ENCODE measurements at regions not wholly inside any gene's neighbourhood (a gene's known extent, or its start where the extent isn't known, plus 50 kb on each side); places are given as distances from the start of the nearest gene placed in this dataset.

- DNase-seq: no peak
Observed at GRCh38 chr9:108133101-108133500, 643.5 kb upstream of the KLF4 start.

DNA sequence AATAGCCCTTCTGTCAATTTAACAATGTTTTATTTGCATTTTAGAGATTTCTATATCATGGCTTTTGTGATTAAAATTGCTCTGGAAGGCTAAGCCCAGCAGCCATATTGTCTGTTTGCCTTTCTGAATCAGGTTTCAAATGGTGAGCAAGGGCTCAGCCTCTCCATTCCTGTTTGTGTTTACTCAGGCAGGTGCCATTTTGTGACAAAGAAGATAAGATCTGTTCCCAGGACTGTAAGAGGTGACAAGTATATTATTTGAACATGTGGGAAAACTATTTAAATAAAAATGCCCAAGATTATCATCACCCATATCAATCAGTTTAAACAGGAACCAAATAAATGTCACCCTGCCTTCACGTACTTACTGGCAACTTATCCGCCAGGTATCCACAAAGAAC lies 641.3 kb upstream of the KLF4 start:
- DNase-seq: no peak

DNA sequence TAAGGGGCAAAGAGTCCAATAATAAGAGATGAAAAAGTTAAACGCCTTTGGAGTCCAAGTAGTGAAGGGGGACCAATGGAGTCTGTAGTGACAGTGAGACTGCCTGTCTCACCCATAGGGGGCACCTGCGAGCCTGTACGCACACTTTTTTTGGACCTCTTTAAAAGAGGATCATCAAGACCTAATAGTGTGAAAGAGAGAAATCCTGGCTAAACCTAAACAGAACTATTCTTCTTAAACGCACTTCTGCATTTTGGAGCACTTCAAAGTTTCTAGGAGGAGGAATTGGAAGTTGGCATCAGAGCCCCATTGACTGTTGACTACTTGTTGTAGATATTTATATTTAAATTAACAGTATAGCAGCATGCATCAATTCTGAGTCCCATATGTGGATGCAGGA lies 636.1 kb upstream of the KLF4 start:
- no peak for DNase-seq

GRCh38 chr9:108119530-108120113 lies 630.1 kb upstream of the KLF4 start:
- no peak for DNase-seq

DNA sequence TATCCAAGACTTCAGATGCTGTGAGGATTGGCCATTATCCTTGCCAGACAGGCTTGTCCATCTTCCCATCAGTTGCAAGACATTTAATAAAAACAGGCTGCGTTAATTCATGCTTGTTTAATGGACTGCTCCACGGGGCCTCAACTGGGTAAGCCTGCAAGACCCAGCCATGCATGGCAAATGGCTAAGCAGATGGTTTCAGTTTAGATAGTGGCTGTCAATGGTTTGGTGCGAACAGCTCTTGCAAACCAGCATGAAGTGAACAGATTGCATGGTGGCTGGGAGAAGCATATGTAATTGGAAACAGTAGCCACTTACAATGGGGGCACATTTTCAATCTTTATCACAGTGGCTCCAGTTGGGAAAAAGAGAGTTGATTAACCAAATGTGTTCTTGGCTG lies 628.2 kb upstream of the KLF4 start:
- peak; percentile 61 for DNase-seq

DNA sequence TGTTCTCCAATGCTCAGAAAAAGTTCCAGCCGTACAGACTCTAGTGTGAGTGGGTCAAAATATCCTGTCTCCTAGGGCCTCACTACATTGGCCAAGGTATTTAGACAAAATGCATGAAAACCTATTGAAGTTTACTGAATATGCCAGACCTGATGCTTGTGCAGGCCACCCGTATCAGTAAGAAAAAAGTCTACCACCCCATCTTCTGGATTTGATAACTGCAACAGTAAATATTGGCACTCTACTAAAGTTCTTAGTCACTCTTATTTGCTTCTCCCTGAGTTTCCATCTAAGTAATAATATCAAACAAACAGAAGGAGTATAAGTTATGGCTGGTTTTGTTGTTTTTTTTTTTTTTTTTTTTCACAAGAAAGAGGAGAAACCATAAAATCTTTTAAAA lies 627.7 kb upstream of the KLF4 start:
- DNase-seq: no peak

- peak; percentile 62 for DNase-seq
Observed at GRCh38 chr9:108113596-108113995, 624.0 kb upstream of the KLF4 start.

GRCh38 chr9:108109927-108110690 lies 620.5 kb upstream of the KLF4 start:
- DNase-seq: peak; percentile 49

DNA sequence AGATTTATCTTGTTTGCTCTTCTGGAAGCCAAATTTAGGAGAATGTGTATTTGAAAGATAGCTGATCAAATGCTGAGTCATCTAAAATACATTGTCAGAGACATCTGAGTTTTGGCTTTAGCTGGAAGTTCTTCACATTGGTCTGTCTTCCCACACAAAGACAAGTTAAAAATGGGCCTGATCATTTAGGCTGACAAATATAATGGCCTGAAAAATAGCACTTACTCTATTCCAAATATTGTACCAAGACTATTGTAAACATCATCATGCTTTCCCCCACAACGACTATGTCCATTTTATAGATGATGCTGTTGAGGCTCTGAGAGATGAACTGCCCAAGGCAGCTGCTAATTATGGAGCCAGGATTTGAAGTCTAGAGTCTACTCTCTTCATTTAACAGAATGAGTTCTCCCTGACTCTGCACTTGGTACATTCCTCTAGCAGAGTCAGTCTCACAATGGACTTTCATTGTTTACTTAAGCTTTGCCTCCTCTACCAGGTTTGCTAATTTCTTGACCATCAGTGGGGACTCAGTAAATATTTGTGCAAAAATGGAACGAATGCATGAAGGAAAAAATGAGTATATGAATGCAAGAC lies 619.4 kb upstream of the KLF4 start:
- DNase-seq: peak; percentile 80

DNA sequence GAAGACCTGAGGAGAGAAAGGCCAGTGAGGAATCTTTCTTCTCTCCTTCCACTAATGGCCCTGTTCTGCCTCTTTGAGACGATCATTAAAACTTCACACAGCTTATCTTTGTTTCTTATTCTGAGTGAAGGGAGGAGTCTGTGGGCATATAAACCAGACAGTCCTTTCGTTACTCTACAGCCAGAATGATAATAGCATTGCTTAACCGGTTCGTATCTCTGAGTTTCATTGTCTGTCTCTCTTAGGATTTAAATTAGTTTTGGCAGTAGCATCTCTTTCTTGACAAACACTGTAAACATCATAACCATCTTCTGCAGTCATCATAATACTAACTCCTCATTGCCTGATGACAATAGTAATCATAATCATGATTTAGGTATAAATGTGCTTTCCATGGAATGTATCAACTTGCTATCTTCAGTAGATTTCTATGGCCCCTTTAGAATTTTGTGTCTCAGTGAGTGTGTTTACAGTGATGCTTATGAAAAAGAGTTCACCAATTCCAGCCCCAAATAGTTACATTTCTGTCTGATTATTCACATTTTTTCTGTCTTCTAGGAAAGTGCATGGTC lies 618.8 kb upstream of the KLF4 start:
- DNase-seq: no peak

DNA sequence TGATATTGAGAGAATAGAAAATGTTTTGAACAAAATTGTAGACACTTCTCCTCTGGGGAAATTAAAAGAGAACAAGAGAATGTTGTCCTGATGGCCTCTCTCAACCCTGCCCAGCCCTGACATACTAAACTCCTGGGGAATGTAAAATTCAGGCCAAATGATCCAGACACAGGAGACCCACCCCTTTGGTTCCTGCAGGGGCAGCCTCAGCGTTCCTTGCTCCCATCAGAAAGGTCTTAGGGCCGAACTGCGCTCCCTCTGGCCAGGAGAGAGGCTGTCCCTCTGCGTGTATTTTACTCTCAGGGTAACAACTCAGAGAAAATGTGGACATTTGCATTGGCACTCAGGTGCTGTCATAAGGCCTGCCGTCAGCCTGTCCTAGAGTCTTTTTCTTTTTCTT lies 616.3 kb upstream of the KLF4 start:
- DNase-seq: no peak

DNA sequence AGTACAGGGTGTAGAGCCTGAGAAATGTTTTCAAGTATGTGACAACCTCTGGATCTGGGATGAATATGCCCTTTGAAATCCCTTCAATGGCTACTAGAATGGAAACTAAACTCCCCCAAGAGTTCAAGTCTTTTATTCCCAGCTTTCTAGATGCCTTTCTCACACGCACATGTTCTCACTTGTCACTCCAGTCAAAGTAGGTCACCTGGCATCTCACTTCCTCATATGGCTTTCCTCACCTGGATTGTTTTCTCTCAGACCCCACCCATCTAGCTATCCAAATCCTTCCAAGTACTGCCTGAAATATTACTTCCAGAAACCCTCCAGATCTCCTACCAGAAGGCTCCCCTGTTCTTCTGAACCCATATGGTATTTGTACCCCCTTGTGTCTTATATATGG lies 615.4 kb upstream of the KLF4 start:
- no peak for DNase-seq

DNA sequence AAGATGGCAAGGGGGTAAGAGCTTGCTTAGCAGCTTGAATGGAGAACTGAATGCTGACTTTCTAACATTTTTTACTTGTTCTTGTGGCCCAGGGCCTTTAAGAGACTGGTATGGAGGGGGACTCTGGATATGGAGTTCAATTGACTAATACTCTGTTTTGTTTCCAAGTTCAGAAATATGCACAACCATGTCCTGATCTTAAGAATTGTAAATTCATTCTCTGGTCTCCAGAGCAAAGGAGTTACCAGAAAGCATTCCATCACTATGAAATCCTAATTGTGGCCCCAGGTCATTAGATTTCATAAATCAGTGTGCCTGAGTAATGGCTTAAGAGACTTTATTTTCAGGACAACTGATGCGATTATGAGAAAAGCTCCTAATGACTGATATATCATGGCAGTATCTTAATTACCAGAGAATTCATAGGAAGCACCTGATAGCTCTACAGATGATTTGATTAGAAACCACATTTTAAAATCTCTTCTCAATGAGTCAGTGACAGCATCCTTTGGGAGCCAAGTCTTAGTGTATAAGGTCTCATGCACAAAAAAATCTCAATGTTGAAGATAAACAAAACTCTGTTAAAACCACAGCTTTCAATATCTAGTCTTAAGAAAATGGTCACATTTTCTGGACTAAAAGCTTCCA lies 613.6 kb upstream of the KLF4 start:
- peak; percentile 42 for DNase-seq

DNA sequence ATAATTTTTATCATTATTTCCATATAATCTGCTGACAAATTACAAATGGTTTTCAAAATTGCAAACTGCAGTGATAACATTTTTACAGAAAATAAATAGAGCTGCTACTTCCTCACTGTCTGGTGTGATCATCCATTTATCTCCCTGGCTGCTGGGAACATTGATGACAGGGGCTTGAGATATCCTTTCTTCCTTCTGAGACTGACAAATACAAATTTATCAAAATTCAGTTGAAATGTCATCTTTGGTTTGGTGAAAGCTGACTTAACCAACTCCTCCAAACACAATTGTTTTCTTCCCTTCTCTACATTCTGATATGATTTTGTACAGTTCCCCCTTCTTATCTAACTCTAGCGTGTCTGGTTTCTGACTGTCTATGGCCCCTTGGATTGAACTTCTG lies 611.8 kb upstream of the KLF4 start:
- DNase-seq: no peak

DNA sequence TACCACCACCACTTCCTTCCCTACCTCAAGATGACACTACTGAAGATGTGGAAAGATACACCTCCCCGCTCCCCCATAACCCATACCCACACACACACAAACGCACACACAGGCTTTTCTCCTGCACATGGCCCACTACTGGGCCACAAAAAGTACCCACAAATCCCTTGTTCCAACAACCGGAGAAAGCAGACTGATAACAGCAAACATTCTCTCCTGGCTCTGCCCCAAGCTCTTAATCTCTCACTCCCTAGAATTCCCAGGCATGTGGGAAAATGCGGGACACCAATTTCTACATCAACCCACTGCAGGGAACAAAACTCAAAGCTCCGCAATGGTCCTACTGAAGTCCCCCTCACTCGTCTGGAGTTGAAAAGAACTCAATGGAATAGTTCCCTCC lies 611.0 kb upstream of the KLF4 start:
- no peak for DNase-seq

DNA sequence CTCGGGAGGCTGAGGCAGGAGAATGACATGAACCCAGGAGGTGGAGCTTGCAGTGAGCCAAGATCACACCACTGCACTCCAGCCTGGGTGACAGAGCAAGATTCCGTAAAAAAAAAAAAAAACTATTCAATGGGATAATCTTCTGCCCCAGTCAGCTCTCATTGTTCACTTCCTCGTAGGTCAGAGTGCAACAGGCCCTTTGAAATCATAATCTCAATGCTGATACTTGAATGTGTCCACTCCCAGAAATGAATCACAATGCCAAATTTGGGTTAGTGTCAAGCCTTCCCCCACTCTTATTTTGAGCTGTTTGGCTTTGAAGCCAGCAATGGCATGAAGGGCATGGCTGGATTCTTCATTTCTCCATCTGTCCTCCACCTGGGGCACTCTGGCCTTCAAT lies 610.3 kb upstream of the KLF4 start:
- no peak for DNase-seq

DNA sequence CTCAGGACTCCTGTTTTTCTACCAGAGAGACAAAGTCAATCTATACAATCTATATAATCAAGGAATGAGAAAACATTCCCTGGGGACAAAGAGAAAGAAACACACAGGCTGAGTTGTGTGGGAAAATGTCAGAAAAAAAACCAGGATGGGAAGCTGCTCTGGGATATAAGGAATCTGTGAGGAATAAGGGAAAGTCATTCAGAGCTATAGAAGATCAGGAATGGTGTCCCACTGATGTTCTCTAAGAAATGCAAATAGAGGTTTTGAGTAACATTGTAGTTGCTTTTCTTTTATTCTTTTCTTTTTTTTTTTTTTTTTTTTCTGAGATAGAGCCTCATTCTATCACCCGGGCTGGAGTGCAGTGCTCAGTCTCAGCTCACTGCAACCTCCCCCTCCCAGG lies 605.9 kb upstream of the KLF4 start:
- no peak for DNase-seq

DNA sequence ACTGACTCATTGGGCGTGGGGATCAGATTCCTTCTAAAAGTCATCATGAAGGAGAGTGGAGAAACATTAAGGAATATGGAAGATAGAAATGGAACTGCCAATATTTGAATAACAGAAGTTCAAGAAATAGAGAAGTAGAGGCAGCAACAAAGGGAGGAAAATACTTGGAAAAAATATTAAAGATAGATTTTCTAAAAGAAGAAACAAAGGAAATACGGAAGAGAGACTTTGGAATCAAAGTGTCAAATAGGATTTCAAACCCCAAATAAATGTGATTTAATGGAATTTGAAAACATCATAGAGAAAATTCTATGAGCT lies 605.1 kb upstream of the KLF4 start:
- no peak for DNase-seq

DNA sequence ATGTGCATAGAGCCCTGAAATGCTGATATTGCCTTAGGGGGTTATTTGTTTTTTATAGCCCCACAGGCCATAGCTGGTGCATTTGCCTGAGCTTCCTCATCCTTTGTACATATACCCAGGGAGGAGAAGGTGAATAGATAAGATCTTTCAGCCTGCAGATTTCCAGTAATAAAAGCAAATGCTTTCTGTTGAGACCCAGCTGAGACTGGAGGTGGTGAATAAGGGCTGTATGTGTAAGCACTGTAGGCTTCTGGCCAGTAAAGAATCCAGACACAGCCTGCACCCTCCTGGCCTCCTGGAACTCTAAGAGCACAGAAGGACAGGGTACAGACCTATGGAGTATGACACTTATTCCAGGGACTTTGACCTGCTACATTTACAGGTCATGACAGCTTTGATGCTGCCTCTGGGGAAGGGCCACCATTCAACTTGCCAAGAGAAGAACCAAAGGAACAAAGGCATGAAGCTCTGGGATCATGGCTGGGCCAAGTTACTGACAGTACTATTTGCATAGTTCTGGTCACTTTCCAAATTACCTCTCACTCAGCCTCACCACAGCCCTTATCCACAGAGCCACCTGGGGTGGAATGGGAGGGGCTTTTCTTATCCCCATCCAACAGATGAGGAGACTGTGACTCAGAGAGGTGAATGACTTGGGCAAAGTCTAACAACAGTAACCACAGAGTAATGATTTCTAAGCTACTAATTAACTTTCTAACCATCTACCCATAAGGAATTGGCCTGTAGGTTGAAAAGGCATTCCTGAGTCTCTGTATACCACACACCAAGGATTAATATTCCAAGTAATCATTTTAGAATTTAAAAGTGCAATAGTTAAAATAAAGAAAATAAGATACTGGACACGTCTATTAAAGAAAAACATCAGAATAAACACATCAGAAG lies 604.5 kb upstream of the KLF4 start:
- DNase-seq: peak; percentile 26

- DNase-seq: no peak
Observed at GRCh38 chr9:108088916-108089315, 599.3 kb upstream of the KLF4 start.

DNA sequence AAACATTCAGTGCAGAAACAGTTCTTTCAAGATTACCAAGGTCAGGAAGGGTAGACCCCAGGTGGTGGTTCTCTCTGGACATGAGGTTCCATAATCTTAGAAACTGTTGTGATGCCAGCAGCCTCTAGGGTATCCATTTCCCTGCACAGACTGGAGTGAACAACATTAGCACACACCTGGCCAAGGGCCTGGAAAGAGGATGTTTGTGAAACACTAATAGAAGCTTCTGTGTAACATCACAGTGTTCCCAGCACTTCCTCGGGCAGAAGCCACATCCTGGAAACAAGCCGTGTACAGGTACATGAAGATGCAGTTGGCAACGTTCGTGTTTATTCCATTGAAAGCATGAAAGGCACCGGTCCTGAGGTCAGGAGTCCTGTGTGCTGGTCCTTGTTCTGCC lies 598.2 kb upstream of the KLF4 start:
- no peak for DNase-seq

DNA sequence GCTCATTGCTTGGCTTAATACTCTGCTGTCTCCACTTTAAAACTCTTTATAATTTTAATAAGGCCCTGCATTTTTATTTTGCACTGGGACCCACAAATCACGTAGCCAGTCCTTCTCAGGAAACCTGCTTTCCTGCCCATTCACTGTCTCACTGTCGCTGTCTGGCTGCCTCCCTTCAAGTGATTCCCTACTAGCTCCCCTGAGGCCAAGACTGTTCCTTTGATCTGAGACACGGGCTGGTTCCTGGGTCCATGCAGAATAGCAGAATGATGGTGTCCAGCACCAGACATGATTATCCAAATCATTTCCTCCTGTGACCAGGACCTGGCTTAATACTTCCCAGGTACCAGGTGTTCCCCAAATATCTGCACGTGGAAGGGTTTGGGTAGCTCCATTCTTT lies 597.1 kb upstream of the KLF4 start:
- DNase-seq: no peak

DNA sequence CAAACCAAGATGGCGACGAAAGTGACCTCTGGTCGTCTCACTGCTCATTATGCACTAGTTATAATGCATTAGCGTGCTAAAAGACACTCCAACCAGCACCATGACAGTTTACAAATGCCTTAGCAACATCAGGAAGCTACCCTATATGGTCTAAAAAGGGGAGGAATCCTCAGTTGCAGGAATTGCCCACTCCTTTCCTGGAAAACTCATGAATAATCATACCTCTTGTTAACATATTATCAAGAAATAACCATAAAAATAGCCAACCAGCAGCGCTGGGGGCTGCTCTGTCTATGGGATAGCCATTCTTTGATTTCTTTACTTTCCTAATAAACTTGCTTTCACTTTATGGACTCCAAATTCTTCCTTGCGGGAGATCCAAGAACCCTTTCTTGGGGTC lies 595.7 kb upstream of the KLF4 start:
- DNase-seq: no peak
